Loucy (cell line): ENCODE measurements at regions not wholly inside any gene's neighbourhood (a gene's known extent, or its start where the extent isn't known, plus 50 kb on each side); places are given as distances from the start of the nearest gene placed in this dataset.

Source experiments
- H2AFZ ChIP-seq: fragments of 200-600 bp; sonication (generic); 2 replicates; pipeline ENCODE4 v1.6.0; 2016; ENCODE audit warnings: antibody characterized with exemption, mild to moderate bottlenecking, low read length, moderate library complexity
- H3F3A ChIP-seq: fragments of 200-600 bp; 2 replicates; pipeline ENCODE4 v1.6.0; 2016; ENCODE audit warnings: antibody characterized with exemption, low read depth, mild to moderate bottlenecking
- H3K27me3 ChIP-seq: fragments of 200-600 bp; sonication (generic); 2 replicates; pipeline ENCODE4 v1.6.1; 2014; ENCODE audit warnings: low read length, mild to moderate bottlenecking; ENCODE audit not compliant: insufficient read depth, poor library complexity, severe bottlenecking
- H3K36me3 ChIP-seq: fragments of 200-600 bp; sonication (generic); 2 replicates; pipeline ENCODE4 v1.6.1; 2016; ENCODE audit warnings: low read length; ENCODE audit not compliant: insufficient read depth
- H3K4me1 ChIP-seq: fragments of 200-600 bp; sonication (generic); 2 replicates; pipeline ENCODE4 v1.5.1; 2014; ENCODE audit warnings: low read length, mild to moderate bottlenecking; ENCODE audit not compliant: insufficient read depth, poor library complexity, severe bottlenecking
- H3K4me2 ChIP-seq: fragments of 200-600 bp; sonication (generic); 2 replicates; pipeline ENCODE4 v1.6.0; 2014; ENCODE audit warnings: antibody characterized with exemption, low read length, low read depth, mild to moderate bottlenecking; ENCODE audit not compliant: poor library complexity, severe bottlenecking
- H3K4me3 ChIP-seq: fragments of 200-600 bp; sonication (generic); 2 replicates; pipeline ENCODE4 v1.5.1; 2014; ENCODE audit warnings: low read length, mild to moderate bottlenecking, mixed read lengths; ENCODE audit not compliant: poor library complexity, severe bottlenecking
- H3K79me2 ChIP-seq: fragments of 200-600 bp; sonication (generic); 2 replicates; pipeline ENCODE4 v1.6.1; 2014; ENCODE audit warnings: low read length; ENCODE audit not compliant: insufficient read depth
- H3K9ac ChIP-seq: fragments of 200-600 bp; sonication (generic); 2 replicates; pipeline ENCODE4 v1.6.0; 2014; ENCODE audit warnings: mild to moderate bottlenecking, low read depth, low read length, moderate library complexity; ENCODE audit not compliant: poor library complexity, severe bottlenecking
- H3K9me2 ChIP-seq: fragments of 200-600 bp; sonication (generic); replicated peaks from 2 replicates; pipeline ENCODE4 v1.6.1; 2016; ENCODE audit warnings: low read depth, low read length, mixed read lengths
- H3K9me3 ChIP-seq: fragments of 200-600 bp; sonication (generic); 2 replicates; pipeline ENCODE4 v1.6.1; 2014; ENCODE audit warnings: mild to moderate bottlenecking, antibody characterized with exemption, low read length, low read depth; ENCODE audit not compliant: insufficient read depth
- H4K20me1 ChIP-seq: fragments of 200-600 bp; sonication (generic); 2 replicates; pipeline ENCODE4 v1.6.0; 2014; ENCODE audit warnings: antibody characterized with exemption, low read length, mild to moderate bottlenecking; ENCODE audit not compliant: insufficient read depth, poor library complexity, severe bottlenecking
- EZH2phosphoT487 ChIP-seq: fragments of 200-600 bp; IDR thresholded peaks from 2 replicates; pipeline ENCODE4 v1.6.1; 2018; ENCODE audit warnings: antibody characterized with exemption, mild to moderate bottlenecking, moderate library complexity, borderline replicate concordance
- TF ChIP-seq, protein P1 (sequence below): fragments of 200-600 bp; sonication (generic); conservative IDR thresholded peaks from 2 replicates; pipeline ENCODE4 v1.5.1; 2014; ENCODE audit warnings: mild to moderate bottlenecking, antibody characterized with exemption, low read length

DNA sequence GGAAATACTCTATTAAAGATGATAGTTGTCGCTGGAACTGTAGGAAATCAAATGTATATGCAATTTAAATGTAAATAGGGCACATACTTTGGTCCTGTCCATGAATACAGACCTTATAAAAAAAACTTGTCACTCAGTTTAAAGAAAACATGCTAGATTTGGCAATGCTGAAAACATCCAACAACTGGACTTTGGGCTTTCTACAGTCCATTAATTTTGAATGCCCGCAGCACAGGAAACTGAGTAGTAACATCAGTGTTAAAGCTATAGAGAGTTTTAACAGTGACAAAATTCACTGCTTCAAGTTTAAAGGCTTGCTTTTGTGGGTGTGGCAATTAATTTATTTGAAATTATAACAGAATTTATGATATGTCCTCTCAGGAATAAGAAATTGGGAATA is 578.4 kb downstream of the TRIML1 start:
- no peaks in the 10 kb centered on the region for H3K27me3 ChIP-seq
- no peak overlapping the region for H2AFZ ChIP-seq
- no peak overlapping the region for H3K4me3 ChIP-seq
- no peaks in the 10 kb centered on the region for H3K9me2 ChIP-seq
- TF ChIP-seq EZH2phosphoT487 = no peak
- TF ChIP-seq, protein P1, sequence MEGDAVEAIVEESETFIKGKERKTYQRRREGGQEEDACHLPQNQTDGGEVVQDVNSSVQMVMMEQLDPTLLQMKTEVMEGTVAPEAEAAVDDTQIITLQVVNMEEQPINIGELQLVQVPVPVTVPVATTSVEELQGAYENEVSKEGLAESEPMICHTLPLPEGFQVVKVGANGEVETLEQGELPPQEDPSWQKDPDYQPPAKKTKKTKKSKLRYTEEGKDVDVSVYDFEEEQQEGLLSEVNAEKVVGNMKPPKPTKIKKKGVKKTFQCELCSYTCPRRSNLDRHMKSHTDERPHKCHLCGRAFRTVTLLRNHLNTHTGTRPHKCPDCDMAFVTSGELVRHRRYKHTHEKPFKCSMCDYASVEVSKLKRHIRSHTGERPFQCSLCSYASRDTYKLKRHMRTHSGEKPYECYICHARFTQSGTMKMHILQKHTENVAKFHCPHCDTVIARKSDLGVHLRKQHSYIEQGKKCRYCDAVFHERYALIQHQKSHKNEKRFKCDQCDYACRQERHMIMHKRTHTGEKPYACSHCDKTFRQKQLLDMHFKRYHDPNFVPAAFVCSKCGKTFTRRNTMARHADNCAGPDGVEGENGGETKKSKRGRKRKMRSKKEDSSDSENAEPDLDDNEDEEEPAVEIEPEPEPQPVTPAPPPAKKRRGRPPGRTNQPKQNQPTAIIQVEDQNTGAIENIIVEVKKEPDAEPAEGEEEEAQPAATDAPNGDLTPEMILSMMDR = no peak
- no peaks in the 10 kb centered on the region for H3K79me2 ChIP-seq
- H3F3A ChIP-seq = no peaks in the 10 kb centered on the region; the same call in 1 of the 2 replicates
- H3K4me2 ChIP-seq = no peak overlapping the region
- H4K20me1 ChIP-seq = no peaks in the 10 kb centered on the region
- H3K36me3 ChIP-seq = no peaks in the 10 kb centered on the region
- no peaks in the 10 kb centered on the region for H3K4me1 ChIP-seq
- H3K9ac ChIP-seq = no peak overlapping the region
- H3K9me3 ChIP-seq = no peaks in the 10 kb centered on the region

DNA sequence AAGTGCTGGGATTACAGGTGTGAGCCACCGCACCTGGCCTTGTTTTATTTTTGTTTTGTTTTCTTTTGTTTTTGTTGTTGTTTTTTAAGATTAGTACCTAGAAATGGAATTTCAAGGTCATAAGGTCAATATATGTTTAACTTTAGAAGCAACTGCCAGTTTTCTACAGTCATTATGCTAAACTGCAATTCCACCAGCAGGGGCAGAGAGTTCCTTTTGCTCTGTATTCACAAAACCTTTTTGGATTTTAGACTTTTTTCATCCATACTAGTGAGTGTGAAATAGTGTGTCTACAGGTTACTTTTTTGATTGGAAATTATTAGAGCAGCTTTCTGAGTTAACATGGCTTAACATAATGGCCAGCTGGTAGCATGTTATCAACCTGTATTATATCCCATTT is 580.6 kb downstream of the TRIML1 start:
- Histone ChIP-seq H3K4me1 (no peaks in the 10 kb centered on the region), H3K9ac (no peak overlapping the region), H3K27me3 (no peaks in the 10 kb centered on the region), H3K9me2 (no peaks in the 10 kb centered on the region), H3K36me3 (no peaks in the 10 kb centered on the region), H3F3A (no peaks in the 10 kb centered on the region; the same call in 1 of the 2 replicates), H2AFZ (no peak overlapping the region), H3K79me2 (no peaks in the 10 kb centered on the region), H4K20me1 (no peaks in the 10 kb centered on the region), H3K4me2 (no peak overlapping the region), H3K4me3 (no peak overlapping the region), H3K9me3 (0 out of 2 replicates have a peak, but pooled peaks cover 3% of the 10 kb centered on the region)
- TF ChIP-seq, protein P1 = no peak
- no peak for TF ChIP-seq EZH2phosphoT487

DNA sequence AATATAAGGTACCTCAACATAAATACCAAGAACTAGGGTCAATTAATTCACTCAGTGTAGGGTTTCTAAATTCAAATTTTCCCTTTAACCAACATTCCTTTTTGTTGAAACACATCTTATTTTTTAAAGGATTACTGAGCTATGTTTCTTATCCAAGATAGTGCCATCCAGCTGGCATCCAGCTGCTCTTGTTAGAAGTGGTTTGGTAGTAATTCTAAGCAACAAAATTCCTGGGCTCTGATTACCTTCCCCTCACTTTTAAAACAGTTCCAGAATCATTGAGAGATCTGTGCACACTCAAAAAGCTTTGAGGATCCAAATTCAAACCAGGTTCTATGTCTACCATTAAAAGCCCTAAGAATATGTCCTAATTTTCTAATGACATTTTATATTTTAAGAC is 583.7 kb downstream of the TRIML1 start:
- Histone ChIP-seq H3K4me2 (no peak overlapping the region), H3K9me3 (0 out of 2 replicates have a peak, but pooled peaks cover 7% of the 10 kb centered on the region), H3K27me3 (no peaks in the 10 kb centered on the region), H4K20me1 (no peaks in the 10 kb centered on the region), H3K4me3 (no peak overlapping the region), H3K4me1 (no peaks in the 10 kb centered on the region), H3K36me3 (no peaks in the 10 kb centered on the region), H2AFZ (no peak overlapping the region), H3K9me2 (no peaks in the 10 kb centered on the region), H3K9ac (no peak overlapping the region), H3F3A (no peaks in the 10 kb centered on the region; the same call in 1 of the 2 replicates), H3K79me2 (no peaks in the 10 kb centered on the region)
- TF ChIP-seq EZH2phosphoT487 = no peak
- TF ChIP-seq, protein P1 = no peak
